ENCODE measurements at regions not wholly inside any gene's neighbourhood (a gene's known extent, or its start where the extent isn't known, plus 50 kb on each side); places are given as distances from the start of the nearest gene placed in this dataset.

GRCh38 chr4:29900336-29900735 lies 819.8 kb upstream of the PCDH7 start:
- Histone ChIP-seq H3K4me3 (ENCODE audit: low read length in 2 of 2) (no peak overlapping the region), H3K18ac (ENCODE audit: low read length) (no peak overlapping the region), H3K27me3 (ENCODE audit: control insufficient read depth in 3 of 3, insufficient read depth in 3 of 3, low read depth in 1 of 3, low read length in 3 of 3) (no peaks in the 10 kb centered on the region), H3K4me2 (ENCODE audit: insufficient read depth, low read length, poor library complexity, severe bottlenecking) (no peak overlapping the region), H3K14ac (ENCODE audit: low read length) (no peak overlapping the region), H3K79me1 (ENCODE audit: low read depth, low read length) (no peaks in the 10 kb centered on the region), H2BK5ac (ENCODE audit: low read length) (no peak overlapping the region), H3K9me3 (replicated peaks in 1 of 2; ENCODE audit: control insufficient read depth in 2 of 2, insufficient read depth in 1 of 2, low read depth in 1 of 2, low read length in 2 of 2) (no peaks in the 10 kb centered on the region), H2BK15ac (ENCODE audit: low read length) (no peak overlapping the region), H3K36me3 (replicated peaks in 1 of 2; ENCODE audit: control insufficient read depth in 2 of 2, insufficient read depth in 2 of 2, low read length in 2 of 2) (no peaks in the 10 kb centered on the region), H3K4me1 (ENCODE audit: control insufficient read depth in 2 of 2, insufficient read depth in 1 of 2, low read depth in 1 of 2, low read length in 2 of 2) (no peaks in the 10 kb centered on the region), H3K23ac (ENCODE audit: low read depth, low read length, poor library complexity) (no peak overlapping the region), H4K91ac (ENCODE audit: low read depth, low read length, poor library complexity) (no peak overlapping the region), H3K27ac (replicated peaks; ENCODE audit: low read length) (no peak overlapping the region), H2AFZ (ENCODE audit: low read length) (no peak overlapping the region), H3K4ac (ENCODE audit: low read length) (no peak overlapping the region), H3K9ac (ENCODE audit: low read depth, low read length, poor library complexity) (no peak overlapping the region), H2BK120ac (ENCODE audit: low read depth, low read length) (no peak overlapping the region), H2BK12ac (ENCODE audit: low read length) (no peak overlapping the region), H2AK5ac (ENCODE audit: low read depth, low read length) (no peak overlapping the region), H4K8ac (ENCODE audit: low read depth, low read length) (no peak overlapping the region)
- WGBS, 2 donors (ENCODE audit: extremely low coverage in 2 of 2, insufficient read length in 2 of 2, insufficient replicate concordance in 1 of 2) = no CpG with 5 or more reads among the region's 3 CpGs
- no peak for DNase-seq (ENCODE audit: low spot score)

- Histone ChIP-seq H2AK5ac (ENCODE audit: low read depth, low read length) (no peak overlapping the region), H3K9me3 (replicated peaks in 1 of 2; ENCODE audit: control insufficient read depth in 2 of 2, insufficient read depth in 1 of 2, low read depth in 1 of 2, low read length in 2 of 2) (no peaks in the 10 kb centered on the region), H3K18ac (ENCODE audit: low read length) (no peak overlapping the region), H3K27me3 (ENCODE audit: control insufficient read depth in 3 of 3, insufficient read depth in 3 of 3, low read depth in 1 of 3, low read length in 3 of 3) (no peaks in the 10 kb centered on the region), H3K4me2 (ENCODE audit: insufficient read depth, low read length, poor library complexity, severe bottlenecking) (no peak overlapping the region), H3K9ac (ENCODE audit: low read depth, low read length, poor library complexity) (no peak overlapping the region), H3K27ac (replicated peaks; ENCODE audit: low read length) (no peak overlapping the region), H3K23ac (ENCODE audit: low read depth, low read length, poor library complexity) (no peak overlapping the region), H2BK5ac (ENCODE audit: low read length) (no peak overlapping the region), H2AFZ (ENCODE audit: low read length) (peak overlapping the region; percentile 35), H3K36me3 (replicated peaks in 1 of 2; ENCODE audit: control insufficient read depth in 2 of 2, insufficient read depth in 2 of 2, low read length in 2 of 2) (no peaks in the 10 kb centered on the region), H3K79me1 (ENCODE audit: low read depth, low read length) (no peaks in the 10 kb centered on the region), H4K8ac (ENCODE audit: low read depth, low read length) (no peak overlapping the region), H3K14ac (ENCODE audit: low read length) (no peak overlapping the region), H3K4me1 (ENCODE audit: control insufficient read depth in 2 of 2, insufficient read depth in 1 of 2, low read depth in 1 of 2, low read length in 2 of 2) (no peaks in the 10 kb centered on the region), H2BK15ac (ENCODE audit: low read length) (no peak overlapping the region), H4K91ac (ENCODE audit: low read depth, low read length, poor library complexity) (no peak overlapping the region), H2BK120ac (ENCODE audit: low read depth, low read length) (no peak overlapping the region), H3K4ac (ENCODE audit: low read length) (no peak overlapping the region), H2BK12ac (ENCODE audit: low read length) (no peak overlapping the region), H3K4me3 (ENCODE audit: low read length in 2 of 2) (no peak overlapping the region)
- no CpG with 5 or more reads among the region's 2 CpGs for WGBS, 2 donors (ENCODE audit: extremely low coverage in 2 of 2, insufficient read length in 2 of 2, insufficient replicate concordance in 1 of 2)
- DNase-seq (ENCODE audit: low spot score) = no peak
Measured at GRCh38 chr4:29908276-29908675, 811.9 kb upstream of the PCDH7 start.

DNA sequence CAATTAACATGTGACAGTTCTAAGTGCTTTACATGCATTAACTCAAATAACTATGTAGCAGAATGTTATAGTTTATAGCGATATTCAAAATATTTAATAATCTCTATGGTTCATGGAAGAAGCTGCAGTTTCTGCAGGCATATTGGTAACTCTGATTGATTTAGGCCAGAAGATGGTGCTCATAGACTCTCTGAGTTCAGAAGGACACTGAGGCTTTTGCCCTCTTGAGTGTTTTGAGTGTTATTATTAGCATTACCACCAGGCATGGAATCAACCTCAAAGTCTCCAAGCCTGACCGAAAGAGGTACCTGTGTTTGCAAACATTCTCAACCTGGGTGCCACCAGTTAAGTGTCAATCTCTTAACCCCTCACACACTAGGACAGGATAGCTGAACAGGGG lies 792.3 kb upstream of the PCDH7 start:
- H3K79me1 ChIP-seq (ENCODE audit: low read depth, low read length) = no peaks in the 10 kb centered on the region
- no peak overlapping the region for H3K14ac ChIP-seq (ENCODE audit: low read length)
- no peak overlapping the region for H4K8ac ChIP-seq (ENCODE audit: low read depth, low read length)
- DNase-seq (ENCODE audit: low spot score) = no peak
- H2BK120ac ChIP-seq (ENCODE audit: low read depth, low read length) = no peak overlapping the region
- no peak overlapping the region for H3K18ac ChIP-seq (ENCODE audit: low read length)
- no peaks in the 10 kb centered on the region for H3K36me3 ChIP-seq (replicated peaks in 1 of 2; ENCODE audit: control insufficient read depth in 2 of 2, insufficient read depth in 2 of 2, low read length in 2 of 2)
- H3K23ac ChIP-seq (ENCODE audit: low read depth, low read length, poor library complexity) = no peak overlapping the region
- no peak overlapping the region for H2BK15ac ChIP-seq (ENCODE audit: low read length)
- H2BK12ac ChIP-seq (ENCODE audit: low read length) = no peak overlapping the region
- no peak overlapping the region for H3K9ac ChIP-seq (ENCODE audit: low read depth, low read length, poor library complexity)
- no peaks in the 10 kb centered on the region for H3K4me1 ChIP-seq (ENCODE audit: control insufficient read depth in 2 of 2, insufficient read depth in 1 of 2, low read depth in 1 of 2, low read length in 2 of 2)
- H3K27me3 ChIP-seq (ENCODE audit: control insufficient read depth in 3 of 3, insufficient read depth in 3 of 3, low read depth in 1 of 3, low read length in 3 of 3) = no peaks in the 10 kb centered on the region
- no peak overlapping the region for H4K91ac ChIP-seq (ENCODE audit: low read depth, low read length, poor library complexity)
- no peak overlapping the region for H2BK5ac ChIP-seq (ENCODE audit: low read length)
- H2AFZ ChIP-seq (ENCODE audit: low read length) = no peak overlapping the region
- no peak overlapping the region for H3K4me3 ChIP-seq (ENCODE audit: low read length in 2 of 2)
- no peak overlapping the region for H3K4me2 ChIP-seq (ENCODE audit: insufficient read depth, low read length, poor library complexity, severe bottlenecking)
- no peaks in the 10 kb centered on the region for H3K9me3 ChIP-seq (replicated peaks in 1 of 2; ENCODE audit: control insufficient read depth in 2 of 2, insufficient read depth in 1 of 2, low read depth in 1 of 2, low read length in 2 of 2)
- no peak overlapping the region for H3K4ac ChIP-seq (ENCODE audit: low read length)
- no peak overlapping the region for H2AK5ac ChIP-seq (ENCODE audit: low read depth, low read length)
- WGBS, 2 donors (ENCODE audit: extremely low coverage in 2 of 2, insufficient read length in 2 of 2, insufficient replicate concordance in 1 of 2) = no CpG with 5 or more reads among the region's 2 CpGs
- H3K27ac ChIP-seq (replicated peaks; ENCODE audit: low read length) = no peak overlapping the region

GRCh38 chr4:29948451-29948850 lies 771.7 kb upstream of the PCDH7 start:
- no peak overlapping the region for H4K8ac ChIP-seq (ENCODE audit: low read depth, low read length)
- no peak overlapping the region for H3K9ac ChIP-seq (ENCODE audit: low read depth, low read length, poor library complexity)
- no peaks in the 10 kb centered on the region for H3K36me3 ChIP-seq (replicated peaks in 1 of 2; ENCODE audit: control insufficient read depth in 2 of 2, insufficient read depth in 2 of 2, low read length in 2 of 2)
- no peaks in the 10 kb centered on the region for H3K79me1 ChIP-seq (ENCODE audit: low read depth, low read length)
- peaks cover 0 to 1% of the 10 kb centered on the region in 2 donors for H3K9me3 ChIP-seq (replicated peaks in 1 of 2; ENCODE audit: control insufficient read depth in 2 of 2, insufficient read depth in 1 of 2, low read depth in 1 of 2, low read length in 2 of 2)
- H2BK12ac ChIP-seq (ENCODE audit: low read length) = no peak overlapping the region
- no peak overlapping the region for H2BK15ac ChIP-seq (ENCODE audit: low read length)
- H3K14ac ChIP-seq (ENCODE audit: low read length) = no peak overlapping the region
- DNase-seq (ENCODE audit: low spot score) = no peak
- H3K4me1 ChIP-seq (ENCODE audit: control insufficient read depth in 2 of 2, insufficient read depth in 1 of 2, low read depth in 1 of 2, low read length in 2 of 2) = no peaks in the 10 kb centered on the region
- H3K27ac ChIP-seq (replicated peaks; ENCODE audit: low read length) = no peak overlapping the region
- H2BK120ac ChIP-seq (ENCODE audit: low read depth, low read length) = no peak overlapping the region
- no peak overlapping the region for H2AK5ac ChIP-seq (ENCODE audit: low read depth, low read length)
- WGBS, 2 donors (ENCODE audit: extremely low coverage in 2 of 2, insufficient read length in 2 of 2, insufficient replicate concordance in 1 of 2) = no CpG with 5 or more reads among the region's 2 CpGs
- H3K27me3 ChIP-seq (ENCODE audit: control insufficient read depth in 3 of 3, insufficient read depth in 3 of 3, low read depth in 1 of 3, low read length in 3 of 3) = no peaks in the 10 kb centered on the region
- H4K91ac ChIP-seq (ENCODE audit: low read depth, low read length, poor library complexity) = no peak overlapping the region
- H3K23ac ChIP-seq (ENCODE audit: low read depth, low read length, poor library complexity) = no peak overlapping the region
- H3K4me2 ChIP-seq (ENCODE audit: insufficient read depth, low read length, poor library complexity, severe bottlenecking) = no peak overlapping the region
- no peak overlapping the region for H3K18ac ChIP-seq (ENCODE audit: low read length)
- no peak overlapping the region for H3K4ac ChIP-seq (ENCODE audit: low read length)
- H3K4me3 ChIP-seq (ENCODE audit: low read length in 2 of 2) = no peak overlapping the region
- H2BK5ac ChIP-seq (ENCODE audit: low read length) = no peak overlapping the region
- no peak overlapping the region for H2AFZ ChIP-seq (ENCODE audit: low read length)
